HG02571 (cell line): ENCODE measurements at regions not wholly inside any gene's neighbourhood (a gene's known extent, or its start where the extent isn't known, plus 50 kb on each side); places are given as distances from the start of the nearest gene placed in this dataset.
A peak's percentile ranks its signal among the peaks of the same experiment; 100 is the strongest.

Experiments used
- ATAC-seq: cut with Tn5 transposase; IDR thresholded peaks from one replicate; pipeline ENCODE4 v1.9.1; 2021; ENCODE audit warnings: mild to moderate bottlenecking, moderate library complexity; ENCODE audit not compliant: unreplicated experiment

DNA sequence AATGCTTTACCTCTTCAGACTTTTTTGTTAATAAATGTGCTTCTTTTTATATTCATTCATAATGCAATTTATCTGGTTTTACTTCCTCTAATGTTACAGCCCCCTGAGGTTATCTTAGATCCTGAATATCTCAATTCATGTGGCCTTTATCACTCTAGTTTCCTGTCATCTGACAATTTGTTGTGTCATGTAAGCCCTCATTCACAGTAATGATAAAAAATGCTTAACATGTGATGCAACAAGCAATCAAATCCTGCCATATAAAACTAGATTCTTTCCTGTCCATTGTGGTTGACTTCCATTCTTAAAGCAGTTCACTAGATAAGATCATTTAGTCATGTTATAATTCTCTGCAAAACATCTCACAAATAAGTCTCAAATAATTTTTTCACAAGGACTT lies 991.2 kb upstream of the ACO1 start:
- ATAC-seq: no peak

DNA sequence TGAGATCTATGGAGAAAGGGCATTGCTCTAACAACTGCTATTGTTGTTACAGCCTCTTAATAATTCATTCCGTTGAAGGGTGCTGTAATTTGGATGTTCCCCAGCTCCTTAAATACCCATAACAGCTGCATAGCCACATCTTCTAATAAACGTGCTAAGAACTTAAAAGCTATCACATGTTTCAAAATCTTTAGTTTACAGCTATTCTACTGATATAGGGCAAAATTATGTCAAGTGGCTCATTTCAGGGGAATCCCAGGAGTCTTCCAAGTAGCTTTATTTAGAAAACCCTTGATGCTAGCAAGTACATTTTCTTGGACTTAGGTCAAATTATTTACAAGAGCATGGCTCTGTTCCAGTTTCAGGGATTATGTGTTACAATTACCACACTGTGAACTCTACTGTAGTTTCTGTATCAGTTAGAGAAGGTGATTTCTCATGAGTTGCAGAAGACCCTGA lies 990.4 kb upstream of the ACO1 start:
- ATAC-seq: peak; percentile 47

DNA sequence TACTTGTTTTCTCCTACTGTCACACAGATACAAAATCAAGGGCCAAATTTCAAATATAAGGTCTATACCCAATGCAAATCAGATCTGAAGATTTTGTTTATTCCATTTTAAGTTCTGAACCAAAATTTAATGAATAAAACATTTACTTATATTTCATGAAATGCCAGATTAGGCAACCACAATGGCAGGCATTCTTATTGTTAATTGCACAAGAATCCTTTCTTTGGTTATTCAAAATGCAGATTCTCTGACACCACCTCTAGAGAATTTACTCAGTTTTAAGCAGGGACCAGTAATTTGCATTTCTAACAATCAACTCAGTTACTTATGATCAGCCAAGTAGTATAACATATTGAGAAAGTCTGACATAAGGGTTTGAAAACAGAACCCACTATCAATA lies 972.4 kb upstream of the ACO1 start:
- no peak for ATAC-seq

DNA sequence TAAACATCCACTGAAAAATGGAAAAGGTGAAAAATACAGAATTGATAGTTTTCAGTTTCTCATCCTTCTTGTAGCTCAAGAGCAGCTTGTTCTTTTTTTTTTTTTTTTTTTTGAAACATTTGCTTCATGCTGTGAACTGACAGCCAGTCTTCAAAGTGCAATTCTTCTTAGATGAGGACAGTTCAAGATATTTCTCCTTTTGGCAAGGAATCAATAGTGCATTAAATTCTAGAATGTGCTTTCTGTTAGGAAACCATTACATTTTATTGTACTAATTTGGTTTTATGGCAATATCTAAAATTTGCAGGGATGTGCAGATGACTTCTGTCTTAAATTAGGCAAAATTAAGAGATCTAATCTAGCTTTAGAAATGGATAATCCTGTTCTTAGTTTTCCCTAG lies 969.3 kb upstream of the ACO1 start:
- ATAC-seq: no peak

- no peak for ATAC-seq
Observed at GRCh38 chr9:31418419-31418818, 966.0 kb upstream of the ACO1 start.

- ATAC-seq: peak; percentile 52
Observed at GRCh38 chr9:31443630-31444457, 940.6 kb upstream of the ACO1 start.

- ATAC-seq: no peak
Observed at GRCh38 chr9:31445357-31445756, 939.1 kb upstream of the ACO1 start.

GRCh38 chr9:31445960-31446359 lies 938.5 kb upstream of the ACO1 start:
- peak; percentile 67 for ATAC-seq

GRCh38 chr9:31467075-31467474 lies 917.4 kb upstream of the ACO1 start:
- no peak for ATAC-seq

GRCh38 chr9:31470051-31470450 lies 914.4 kb upstream of the ACO1 start:
- no peak for ATAC-seq

DNA sequence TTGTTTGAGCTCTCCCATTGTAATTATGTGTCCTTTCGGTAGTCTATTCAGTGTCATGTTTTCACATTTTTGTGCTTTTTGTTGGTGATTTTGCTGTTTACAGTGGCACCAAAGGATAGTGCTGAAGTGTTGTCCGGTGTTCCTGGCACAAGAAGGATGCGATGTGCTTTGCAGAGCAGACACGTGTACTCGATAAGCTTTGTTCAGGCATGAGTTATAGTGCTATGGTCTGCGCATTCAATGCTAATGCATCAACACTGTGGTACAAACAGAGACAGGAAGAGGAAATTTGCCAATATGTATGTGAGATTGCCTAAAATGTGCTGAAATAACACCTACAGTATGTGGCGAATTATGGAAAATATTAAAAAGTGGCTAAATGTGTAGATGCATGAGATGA lies 913.4 kb upstream of the ACO1 start:
- ATAC-seq: no peak

DNA sequence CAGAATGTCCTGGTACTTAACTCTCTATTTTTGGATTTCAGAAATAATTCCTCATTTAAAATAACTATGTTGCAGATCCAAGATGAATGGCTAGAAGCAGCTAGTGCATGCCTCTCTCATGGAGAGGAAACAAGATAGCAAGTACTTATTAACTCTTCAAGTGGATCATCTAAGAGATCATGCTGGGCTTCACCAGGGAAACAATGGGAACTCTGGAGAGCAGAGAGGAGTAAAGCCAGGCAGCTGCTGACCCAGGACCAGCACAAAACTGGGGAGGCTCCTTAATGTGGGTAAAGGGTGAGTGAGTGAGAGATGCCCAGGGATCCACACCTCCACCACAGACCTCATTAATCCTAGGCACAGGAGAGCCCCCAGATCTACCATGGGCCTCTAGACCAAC lies 897.8 kb upstream of the ACO1 start:
- no peak for ATAC-seq

DNA sequence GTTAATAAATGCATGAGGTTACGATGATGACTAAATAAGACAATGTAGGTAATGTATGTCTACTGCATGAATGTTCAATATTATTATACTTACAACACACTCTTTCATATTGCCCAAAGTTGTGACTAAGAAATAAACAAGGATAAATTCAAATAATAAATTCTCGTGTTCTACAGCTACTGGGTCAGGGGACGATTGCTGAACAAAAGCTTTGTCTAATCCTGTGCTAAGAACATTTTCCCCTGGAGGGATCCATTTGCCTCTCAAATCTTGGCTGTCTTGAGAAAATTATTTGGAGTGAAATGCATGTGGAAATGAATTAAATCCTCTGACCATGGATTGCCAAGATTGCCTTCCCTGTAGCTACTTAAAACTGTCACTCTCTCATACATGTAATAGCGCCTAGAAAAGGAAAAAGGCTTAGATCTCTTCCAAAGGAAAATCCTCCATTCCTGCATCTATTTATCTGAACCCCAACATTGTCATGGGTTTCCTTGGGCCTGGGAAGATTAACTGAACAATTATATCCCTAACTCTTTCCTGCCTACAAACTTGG lies 893.8 kb upstream of the ACO1 start:
- ATAC-seq: no peak

DNA sequence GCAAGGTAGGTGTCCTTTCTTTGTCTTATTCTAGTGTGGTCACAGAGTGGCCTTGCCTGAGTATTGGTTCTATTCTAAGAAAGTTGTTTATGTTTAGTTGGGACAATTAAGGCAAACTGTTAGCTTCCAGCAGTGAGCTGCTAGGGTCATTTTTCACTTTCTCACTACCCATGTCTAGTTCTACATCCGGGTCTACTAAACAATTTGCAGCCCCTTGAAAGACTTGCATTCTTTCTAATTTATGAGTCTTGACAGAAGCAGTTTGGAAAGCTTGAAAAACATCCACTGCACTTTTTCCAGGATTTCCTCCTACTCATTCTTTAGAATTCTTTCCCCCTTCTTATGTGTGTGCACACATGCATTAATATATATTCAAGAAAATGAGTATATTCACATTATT lies 892.2 kb upstream of the ACO1 start:
- no peak for ATAC-seq

GRCh38 chr9:31500422-31500821 lies 884.0 kb upstream of the ACO1 start:
- ATAC-seq: no peak

- peak; percentile 85 for ATAC-seq
Observed at GRCh38 chr9:31519011-31519410, 865.4 kb upstream of the ACO1 start.

DNA sequence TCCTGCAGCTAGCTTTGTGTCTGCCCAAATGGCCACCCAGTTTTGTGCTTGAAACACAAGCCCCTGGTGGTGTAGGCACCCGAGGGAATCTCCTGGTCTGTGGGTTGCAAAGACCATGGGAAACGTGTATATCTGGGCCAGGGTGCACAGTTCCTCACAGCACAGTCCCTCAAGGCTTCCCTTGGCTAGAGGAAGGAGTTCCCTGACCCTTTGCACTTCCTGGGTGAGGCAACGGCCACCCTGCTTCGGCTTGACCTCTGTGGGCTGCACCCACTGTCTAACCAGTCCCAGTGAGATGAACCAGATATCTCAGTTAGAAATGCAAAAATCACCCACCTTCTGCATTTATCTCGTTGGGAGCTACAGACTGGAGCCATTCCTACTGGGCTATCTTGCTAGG lies 865.0 kb upstream of the ACO1 start:
- no peak for ATAC-seq

GRCh38 chr9:31519826-31520225 lies 864.6 kb upstream of the ACO1 start:
- no peak for ATAC-seq

DNA sequence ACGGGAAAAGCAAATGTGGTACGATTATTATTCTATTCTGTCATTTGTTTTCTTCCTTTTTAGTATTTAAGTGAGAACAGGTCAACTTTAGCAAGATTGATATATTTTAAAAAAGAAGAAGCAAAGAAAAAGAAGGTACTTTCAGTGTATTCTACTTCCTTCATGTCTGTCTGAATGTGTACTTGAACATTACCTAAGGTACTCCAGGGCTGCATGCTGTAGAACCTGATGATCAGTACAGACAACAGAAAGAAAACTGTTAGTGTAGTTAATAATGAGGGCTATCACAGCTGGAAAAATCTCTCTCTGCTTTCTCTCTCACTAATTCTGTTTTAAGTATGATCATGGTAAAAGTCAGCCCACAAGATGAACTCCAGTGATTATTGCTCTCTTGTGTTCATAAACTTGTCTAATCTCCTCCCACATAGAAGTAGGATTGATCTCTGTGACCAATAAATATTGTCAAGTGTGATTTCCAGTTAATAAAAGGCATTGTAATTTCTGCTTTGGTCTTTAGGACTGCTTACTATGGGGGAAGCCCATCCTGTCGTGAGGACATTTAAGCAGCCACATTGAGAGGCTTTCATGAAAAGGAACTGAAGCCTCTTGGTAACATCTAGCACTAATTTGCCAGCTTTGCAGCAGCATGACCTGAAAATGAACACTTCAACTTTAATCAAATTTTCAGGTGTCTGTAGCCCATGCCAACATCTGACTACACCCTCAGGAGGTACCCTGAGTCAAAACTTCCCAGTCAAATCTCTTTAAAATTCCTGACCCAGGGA lies 864.0 kb upstream of the ACO1 start:
- ATAC-seq: peak; percentile 45

- no peak for ATAC-seq
Observed at GRCh38 chr9:31535651-31536050, 848.8 kb upstream of the ACO1 start.

- ATAC-seq: no peak
Observed at GRCh38 chr9:31536471-31536870, 848.0 kb upstream of the ACO1 start.

DNA sequence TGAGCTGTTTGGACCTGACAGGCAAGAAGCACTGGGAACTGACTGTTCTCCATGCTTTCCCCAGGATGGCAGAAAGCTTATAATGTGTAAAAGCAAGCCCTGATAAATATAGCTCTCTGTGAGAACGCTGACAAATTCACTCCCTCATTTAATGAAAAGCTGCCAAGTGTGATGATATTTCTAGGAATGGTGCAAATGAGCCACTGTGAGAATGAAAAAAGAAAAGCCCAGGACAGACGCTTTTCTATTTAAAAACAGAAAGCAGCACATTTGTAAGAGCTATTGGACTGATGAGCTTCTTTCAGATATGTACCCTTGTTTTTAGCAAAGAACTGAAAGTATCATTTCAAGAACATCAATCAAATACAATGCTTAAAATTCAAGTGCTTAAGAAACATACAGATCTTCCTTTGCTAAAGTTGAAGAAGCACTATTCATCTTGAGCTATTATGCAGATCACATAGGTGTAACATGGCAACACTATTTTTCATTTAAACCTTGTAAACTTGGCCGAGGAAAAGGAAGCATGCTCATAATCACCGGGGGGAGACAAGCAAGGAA lies 842.6 kb upstream of the ACO1 start:
- ATAC-seq: no peak
